Activated CD4-positive, alpha-beta T cell treated with anti-CD3 and anti-CD28 coated beads, Interleukin-2, amount 10 ng/mL, durations not matched to agents 7 days and 5 days (primary cell): ENCODE measurements at regions not wholly inside any gene's neighbourhood (a gene's known extent, or its start where the extent isn't known, plus 50 kb on each side); places are given as distances from the start of the nearest gene placed in this dataset.

ENCODE experiments used
- CTCF ChIA-PET: fragments of 350-600 bp; sonication (Branson Sonifier 250); formaldehyde crosslinking; loops from one replicate; lab custom pipeline; 2021; ENCODE audit warnings: antibody characterized with exemption; lab: Charles Lee
- POLR2A ChIA-PET: fragments of 350-600 bp; sonication (Branson Sonifier 250); formaldehyde crosslinking; loops from one replicate; lab custom pipeline; 2021; ENCODE audit warnings: antibody characterized with exemption; lab: Charles Lee
- DNase-seq: peaks from one replicate; pipeline ENCODE4 v3.0.0-alpha.2; 2020
- H3K27ac Mint-ChIP-seq: one replicate; pipeline ENCODE4 v1.8.0; 2021; ENCODE audit warnings: mild to moderate bottlenecking, moderate library complexity, mixed read lengths
- H3K27me3 Mint-ChIP-seq: one replicate; pipeline ENCODE4 v1.8.0; 2021; ENCODE audit warnings: mixed read lengths
- H3K36me3 Mint-ChIP-seq: one replicate; pipeline ENCODE4 v1.8.0; 2021; ENCODE audit warnings: low read depth, mixed read lengths
- H3K4me1 Mint-ChIP-seq: one replicate; pipeline ENCODE4 v1.8.0; 2021; ENCODE audit warnings: mixed read lengths
- H3K4me3 Mint-ChIP-seq: one replicate; pipeline ENCODE4 v1.8.0; 2021; ENCODE audit warnings: mild to moderate bottlenecking, moderate library complexity, mixed read lengths
- H3K9me3 Mint-ChIP-seq: one replicate; pipeline ENCODE4 v1.8.0; 2021; ENCODE audit warnings: mixed read lengths

GRCh38 chr4:175929441-175929840 lies 117.4 kb upstream of the GPM6A start:
- Mint-ChIP-seq H3K4me3 (no peak overlapping the region), H3K36me3 (no peaks in the 10 kb centered on the region), H3K4me1 (no peaks in the 10 kb centered on the region), H3K9me3 (no peaks in the 10 kb centered on the region), H3K27me3 (no peaks in the 10 kb centered on the region), H3K27ac (no peak overlapping the region)
- CTCF ChIA-PET, result no interaction called here
- no peak for DNase-seq
- POLR2A ChIA-PET, result no interaction called here

- no peaks in the 10 kb centered on the region for H3K36me3 Mint-ChIP-seq
- no peak overlapping the region for H3K4me3 Mint-ChIP-seq
- no peaks in the 10 kb centered on the region for H3K4me1 Mint-ChIP-seq
- ChIA-PET POLR2A (no interaction called here), CTCF (interaction anchor here (0.7 kb wide), 1 partner anchor 344 kb away, joined by 5 read pairs; no protein-coding TSS in a partner anchor)
- H3K27me3 Mint-ChIP-seq, result no peaks in the 10 kb centered on the region
- DNase-seq, result no peak
- H3K27ac Mint-ChIP-seq, result no peak overlapping the region
- no peaks in the 10 kb centered on the region for H3K9me3 Mint-ChIP-seq
Measured at GRCh38 chr4:175929932-175930331, 117.9 kb upstream of the GPM6A start.

- Mint-ChIP-seq H3K27ac (no peak overlapping the region), H3K4me3 (no peak overlapping the region), H3K36me3 (no peaks in the 10 kb centered on the region), H3K27me3 (no peaks in the 10 kb centered on the region), H3K9me3 (no peaks in the 10 kb centered on the region), H3K4me1 (no peaks in the 10 kb centered on the region)
- ChIA-PET POLR2A (no interaction called here), CTCF (interaction anchor here (0.7 kb wide), 1 partner anchor 344 kb away, joined by 5 read pairs; no protein-coding TSS in a partner anchor)
- DNase-seq, result no peak
Measured at GRCh38 chr4:175930471-175930870, 118.4 kb upstream of the GPM6A start.

- H3K36me3 Mint-ChIP-seq, result no peaks in the 10 kb centered on the region
- DNase-seq, result no peak
- no peak overlapping the region for H3K27ac Mint-ChIP-seq
- H3K4me3 Mint-ChIP-seq, result no peak overlapping the region
- ChIA-PET CTCF (no interaction called here), POLR2A (interaction anchor here (0.6 kb wide), 1 partner anchor 207 kb away, joined by 4 read pairs; no protein-coding TSS in a partner anchor)
- no peaks in the 10 kb centered on the region for H3K27me3 Mint-ChIP-seq
- H3K9me3 Mint-ChIP-seq, result no peaks in the 10 kb centered on the region
- H3K4me1 Mint-ChIP-seq, result no peaks in the 10 kb centered on the region
Measured at GRCh38 chr4:175932116-175932515, 120.1 kb upstream of the GPM6A start.

GRCh38 chr4:175934506-175934905 lies 122.4 kb upstream of the GPM6A start:
- Mint-ChIP-seq H3K36me3 (no peaks in the 10 kb centered on the region), H3K4me1 (no peaks in the 10 kb centered on the region), H3K4me3 (no peak overlapping the region), H3K27me3 (no peaks in the 10 kb centered on the region), H3K27ac (no peak overlapping the region), H3K9me3 (no peaks in the 10 kb centered on the region)
- ChIA-PET POLR2A (no interaction called here), CTCF (no interaction called here)
- DNase-seq, result no peak

GRCh38 chr4:175935016-175935661 lies 123.1 kb upstream of the GPM6A start:
- H3K27me3 Mint-ChIP-seq, result no peaks in the 10 kb centered on the region
- no peaks in the 10 kb centered on the region for H3K36me3 Mint-ChIP-seq
- H3K4me3 Mint-ChIP-seq, result no peak overlapping the region
- H3K4me1 Mint-ChIP-seq, result no peaks in the 10 kb centered on the region
- ChIA-PET POLR2A (no interaction called here), CTCF (no interaction called here)
- no peak overlapping the region for H3K27ac Mint-ChIP-seq
- no peak for DNase-seq
- no peaks in the 10 kb centered on the region for H3K9me3 Mint-ChIP-seq

GRCh38 chr4:175944126-175944910 lies 121.3 kb upstream of the WDR17 start:
- ChIA-PET CTCF (no interaction called here), POLR2A (no interaction called here)
- no peak for DNase-seq
- H3K27me3 Mint-ChIP-seq, result peaks cover 4% of the 10 kb centered on the region
- H3K4me1 Mint-ChIP-seq, result peaks cover 10% of the 10 kb centered on the region
- H3K4me3 Mint-ChIP-seq, result no peak overlapping the region
- no peak overlapping the region for H3K27ac Mint-ChIP-seq
- H3K36me3 Mint-ChIP-seq, result no peaks in the 10 kb centered on the region
- no peaks in the 10 kb centered on the region for H3K9me3 Mint-ChIP-seq

- Mint-ChIP-seq H3K4me3 (no peak overlapping the region), H3K36me3 (no peaks in the 10 kb centered on the region), H3K27ac (no peak overlapping the region), H3K9me3 (no peaks in the 10 kb centered on the region), H3K27me3 (peaks cover 4% of the 10 kb centered on the region), H3K4me1 (peaks cover 10% of the 10 kb centered on the region)
- ChIA-PET POLR2A (no interaction called here), CTCF (interaction anchor here (0.6 kb wide), 1 partner anchor 37 kb away, joined by 3 read pairs; no protein-coding TSS in a partner anchor)
- no peak for DNase-seq
Measured at GRCh38 chr4:175946472-175947116, 119.0 kb upstream of the WDR17 start.

- Mint-ChIP-seq H3K4me1 (peaks cover 10% of the 10 kb centered on the region), H3K4me3 (no peak overlapping the region), H3K27me3 (peaks cover 4% of the 10 kb centered on the region), H3K27ac (no peak overlapping the region), H3K9me3 (no peaks in the 10 kb centered on the region), H3K36me3 (no peaks in the 10 kb centered on the region)
- no peak for DNase-seq
- ChIA-PET POLR2A (no interaction called here), CTCF (interaction anchor here (0.6 kb wide), 1 partner anchor 36 kb away, joined by 3 read pairs; no protein-coding TSS in a partner anchor)
Measured at GRCh38 chr4:175947117-175947722, 118.4 kb upstream of the WDR17 start.

GRCh38 chr4:175951794-175952193 lies 113.8 kb upstream of the WDR17 start:
- CTCF ChIA-PET, result no interaction called here
- H3K27ac Mint-ChIP-seq, result no peak overlapping the region
- POLR2A ChIA-PET, result no interaction called here
- H3K36me3 Mint-ChIP-seq, result no peaks in the 10 kb centered on the region
- peaks cover 3% of the 10 kb centered on the region for H3K4me1 Mint-ChIP-seq
- DNase-seq, result no peak
- H3K27me3 Mint-ChIP-seq, result peaks cover 4% of the 10 kb centered on the region
- no peaks in the 10 kb centered on the region for H3K9me3 Mint-ChIP-seq
- no peak overlapping the region for H3K4me3 Mint-ChIP-seq

GRCh38 chr4:175953116-175953515 lies 112.5 kb upstream of the WDR17 start:
- Mint-ChIP-seq H3K4me3 (no peak overlapping the region), H3K36me3 (no peaks in the 10 kb centered on the region), H3K27ac (no peak overlapping the region), H3K27me3 (peaks cover 4% of the 10 kb centered on the region), H3K9me3 (no peaks in the 10 kb centered on the region), H3K4me1 (no peaks in the 10 kb centered on the region)
- CTCF ChIA-PET, result no interaction called here
- no peak for DNase-seq
- POLR2A ChIA-PET, result no interaction called here

- DNase-seq, result no peak
- Mint-ChIP-seq H3K27me3 (no peaks in the 10 kb centered on the region), H3K27ac (no peak overlapping the region), H3K36me3 (no peaks in the 10 kb centered on the region), H3K4me1 (no peaks in the 10 kb centered on the region), H3K4me3 (no peak overlapping the region), H3K9me3 (no peaks in the 10 kb centered on the region)
- CTCF ChIA-PET, result no interaction called here
- POLR2A ChIA-PET, result no interaction called here
Measured at GRCh38 chr4:175953960-175954521, 111.6 kb upstream of the WDR17 start.
